GM21381 (cell line): ENCODE measurements at regions not wholly inside any gene's neighbourhood (a gene's known extent, or its start where the extent isn't known, plus 50 kb on each side); places are given as distances from the start of the nearest gene placed in this dataset.

Experiments
- ATAC-seq: cut with Tn5 transposase; IDR thresholded peaks from one replicate; pipeline ENCODE4 v1.9.1; 2021; ENCODE audit warnings: mild to moderate bottlenecking, moderate library complexity; ENCODE audit not compliant: unreplicated experiment

- ATAC-seq: no peak
These were observed 50.4 kb upstream of the CYRIA start for GRCh38 chr2:16716024-16716423.
